ENCODE measurements at regions not wholly inside any gene's neighbourhood (a gene's known extent, or its start where the extent isn't known, plus 50 kb on each side); places are given as distances from the start of the nearest gene placed in this dataset.
"Not testable (repeated sequence)": the region's sequence is repeated elsewhere in the genome, so short reads cannot be mapped to it uniquely, and the experiment has no call there.

GRCh38 chr5:23893561-23893960 lies 386.2 kb downstream of the PRDM9 start:
- DNase-seq, result no peak
- TF ChIP-seq, protein P1, sequence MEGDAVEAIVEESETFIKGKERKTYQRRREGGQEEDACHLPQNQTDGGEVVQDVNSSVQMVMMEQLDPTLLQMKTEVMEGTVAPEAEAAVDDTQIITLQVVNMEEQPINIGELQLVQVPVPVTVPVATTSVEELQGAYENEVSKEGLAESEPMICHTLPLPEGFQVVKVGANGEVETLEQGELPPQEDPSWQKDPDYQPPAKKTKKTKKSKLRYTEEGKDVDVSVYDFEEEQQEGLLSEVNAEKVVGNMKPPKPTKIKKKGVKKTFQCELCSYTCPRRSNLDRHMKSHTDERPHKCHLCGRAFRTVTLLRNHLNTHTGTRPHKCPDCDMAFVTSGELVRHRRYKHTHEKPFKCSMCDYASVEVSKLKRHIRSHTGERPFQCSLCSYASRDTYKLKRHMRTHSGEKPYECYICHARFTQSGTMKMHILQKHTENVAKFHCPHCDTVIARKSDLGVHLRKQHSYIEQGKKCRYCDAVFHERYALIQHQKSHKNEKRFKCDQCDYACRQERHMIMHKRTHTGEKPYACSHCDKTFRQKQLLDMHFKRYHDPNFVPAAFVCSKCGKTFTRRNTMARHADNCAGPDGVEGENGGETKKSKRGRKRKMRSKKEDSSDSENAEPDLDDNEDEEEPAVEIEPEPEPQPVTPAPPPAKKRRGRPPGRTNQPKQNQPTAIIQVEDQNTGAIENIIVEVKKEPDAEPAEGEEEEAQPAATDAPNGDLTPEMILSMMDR (IDR thresholded peaks at IDR 0.05), result no peak
- no peak for TF ChIP-seq POLR2A (IDR thresholded peaks at IDR 0.05)
- no peaks in the 10 kb centered on the region for H3K27me3 ChIP-seq
- no peaks in the 10 kb centered on the region for H3K9me3 ChIP-seq
- H3K36me3 ChIP-seq, result no peaks in the 10 kb centered on the region
- intact Hi-C loops (cut with DNase I), result no loop called here
- H3K4me1 ChIP-seq, result no peaks in the 10 kb centered on the region
- H3K27ac ChIP-seq, result no peak overlapping the region
- H3K4me3 ChIP-seq (replicated peaks in 1 of 3), result no peak overlapping the region
- 88 to 94% methylated on average over 5 of the region's 5 CpGs for WGBS, 2 donors

DNA sequence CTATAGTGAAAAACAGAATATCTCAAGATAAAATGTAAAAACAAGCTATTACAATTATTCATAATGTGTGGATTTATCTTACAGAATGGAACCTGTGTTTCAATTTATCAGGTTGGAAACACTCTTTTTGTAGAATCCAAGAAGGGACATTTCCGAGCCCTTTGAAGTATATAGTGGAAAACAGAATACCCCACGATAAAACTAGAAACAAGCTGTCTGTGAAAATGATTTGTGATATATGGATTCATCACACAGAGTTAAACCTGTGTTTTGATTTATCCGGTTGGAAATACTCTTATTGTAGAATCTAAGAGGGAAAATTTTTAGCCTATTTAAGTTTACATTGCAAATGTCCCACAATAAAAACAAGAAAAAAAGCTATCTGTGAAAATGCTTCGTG lies 388.2 kb downstream of the PRDM9 start:
- Histone ChIP-seq H3K36me3 (no peaks in the 10 kb centered on the region), H3K4me1 (no peaks in the 10 kb centered on the region), H3K4me3 (replicated peaks in 1 of 3) (no peak overlapping the region), H3K27ac (no peak overlapping the region), H3K9me3 (no peaks in the 10 kb centered on the region), H3K27me3 (no peaks in the 10 kb centered on the region)
- no peak for TF ChIP-seq POLR2A (IDR thresholded peaks at IDR 0.05)
- TF ChIP-seq, protein P1 (IDR thresholded peaks at IDR 0.05), result no peak
- DNase-seq, result no peak
- intact Hi-C loops (cut with DNase I), result no loop called here
- WGBS, 2 donors, result 77 to 82% methylated on average over 4 of the region's 4 CpGs

GRCh38 chr5:23930985-23931384 lies 423.6 kb downstream of the PRDM9 start:
- Histone ChIP-seq H3K4me1 (no peaks in the 10 kb centered on the region), H3K4me3 (replicated peaks in 1 of 3) (no peak overlapping the region), H3K9me3 (no peaks in the 10 kb centered on the region), H3K27me3 (no peaks in the 10 kb centered on the region), H3K36me3 (no peaks in the 10 kb centered on the region), H3K27ac (no peak overlapping the region)
- 73 to 78% methylated on average over 3 of the region's 3 CpGs for WGBS, 2 donors
- no peak for DNase-seq
- TF ChIP-seq POLR2A (IDR thresholded peaks at IDR 0.05), result no peak
- TF ChIP-seq, protein P1 (IDR thresholded peaks at IDR 0.05), result no peak
- intact Hi-C loops (cut with DNase I), result no loop called here

DNA sequence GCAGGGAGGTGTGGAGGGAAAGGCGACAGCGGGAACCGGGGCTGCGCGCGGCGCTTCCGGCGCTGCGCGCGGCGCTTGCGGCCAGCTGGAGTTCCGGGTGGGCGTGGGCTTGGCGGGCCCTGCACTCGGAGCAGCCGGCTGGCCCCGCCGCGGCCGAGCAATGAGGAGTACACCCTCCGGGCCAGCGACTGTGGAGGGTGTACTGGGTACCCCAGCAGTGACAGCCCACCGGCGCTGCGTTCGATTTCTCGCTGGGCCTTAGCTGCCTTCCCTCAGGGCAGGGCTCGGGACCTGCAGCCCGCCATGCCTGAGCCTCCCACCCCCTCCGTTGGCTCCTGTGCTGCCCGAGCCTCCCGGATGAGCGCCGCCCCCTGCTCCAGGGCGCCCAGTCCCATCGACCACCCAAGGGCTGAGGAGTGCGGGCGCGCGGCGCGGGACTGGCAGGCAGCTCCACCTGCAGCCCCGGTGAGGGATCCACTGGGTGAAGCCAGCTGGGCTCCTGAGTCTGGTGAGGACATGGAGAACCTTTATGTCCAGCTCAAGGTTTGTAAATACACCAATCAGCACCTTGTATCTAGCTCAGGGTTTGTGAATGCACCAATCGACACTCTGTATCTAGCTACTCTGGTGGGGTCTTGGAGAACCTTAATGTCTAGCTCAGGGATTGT lies 444.0 kb downstream of the PRDM9 start:
- H3K27me3 ChIP-seq; H3K36me3 ChIP-seq; H3K4me1 ChIP-seq; H3K9me3 ChIP-seq; H3K27ac ChIP-seq; H3K4me3 ChIP-seq (replicated peaks in 1 of 3); intact Hi-C loops (cut with DNase I): not testable (repeated sequence)
- 86 to 95% methylated on average over 26 to 35 of the region's 47 CpGs for WGBS, 2 donors
- peak in 1 of 2 donors; percentile 2 for DNase-seq

- WGBS, 2 donors, result 81 to 82% methylated on average over 5 of the region's 5 CpGs
- H3K4me3 ChIP-seq (replicated peaks in 1 of 3), result no peak overlapping the region
- no peaks in the 10 kb centered on the region for H3K36me3 ChIP-seq
- no peak overlapping the region for H3K27ac ChIP-seq
- no peak for DNase-seq
- no peaks in the 10 kb centered on the region for H3K4me1 ChIP-seq
- no peaks in the 10 kb centered on the region for H3K9me3 ChIP-seq
- no peaks in the 10 kb centered on the region for H3K27me3 ChIP-seq
- intact Hi-C loops (cut with DNase I), result no loop called here
- TF ChIP-seq, protein P1 (IDR thresholded peaks at IDR 0.05), result no peak
- TF ChIP-seq POLR2A (IDR thresholded peaks at IDR 0.05), result no peak
These were observed 456.0 kb downstream of the PRDM9 start for GRCh38 chr5:23963449-23963848.
